ENCODE measurements at regions not wholly inside any gene's neighbourhood (a gene's known extent, or its start where the extent isn't known, plus 50 kb on each side); places are given as distances from the start of the nearest gene placed in this dataset.

DNA sequence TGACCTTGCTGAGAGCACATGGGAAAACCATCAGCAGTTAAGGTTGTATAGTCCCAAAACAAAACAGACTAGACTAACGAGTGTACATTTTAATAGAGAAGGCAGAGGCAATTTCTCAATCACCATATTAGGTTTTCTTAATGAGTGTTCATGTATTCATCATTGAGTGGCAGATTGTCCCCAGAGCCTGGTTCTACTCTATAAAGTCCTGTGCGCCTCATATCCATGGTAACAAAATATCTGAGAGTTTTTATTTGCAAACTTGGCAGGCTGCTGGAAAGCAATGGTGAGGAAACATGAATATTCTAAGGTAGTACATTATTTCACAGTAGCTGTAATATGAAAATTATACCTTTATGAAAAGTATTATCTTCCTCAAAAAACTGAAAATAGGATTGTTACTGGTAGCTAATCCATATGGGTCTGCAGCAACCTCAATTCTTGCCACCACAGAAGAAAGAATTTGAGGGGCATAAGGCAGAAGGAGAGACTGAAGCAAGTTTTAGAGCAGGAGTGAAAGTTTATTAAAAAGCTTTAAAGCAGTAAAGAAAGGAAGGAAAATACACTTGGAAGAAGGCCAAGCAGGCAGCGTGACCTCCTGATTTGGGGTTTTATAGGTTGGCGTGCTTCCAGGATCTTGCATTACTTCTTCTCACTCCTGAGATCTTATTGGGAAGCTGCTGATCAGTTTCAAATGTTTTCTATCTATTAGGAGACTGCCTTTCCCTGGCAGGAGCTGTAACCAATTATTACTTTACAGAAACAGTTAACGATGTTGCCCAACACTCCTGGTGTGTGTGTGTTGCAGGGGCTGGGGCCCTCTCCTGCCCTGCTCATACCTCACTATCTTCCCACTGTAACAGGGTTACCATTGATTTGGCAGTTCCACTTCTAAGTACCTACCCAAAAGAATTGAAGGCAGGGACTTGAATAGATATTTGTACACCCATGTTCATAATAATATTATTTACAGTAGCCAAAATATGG, 154.0 kb upstream of the NUDT4 start:
- WGBS, 2 donors: 35 to 38% methylated on average over 5 of the region's 5 CpGs
- no peaks in the 10 kb centered on the region for H3K27me3 ChIP-seq
- peaks cover 0 to 7% (median 4%) of the 10 kb centered on the region in 4 donors for H3K9me3 ChIP-seq
- DNase-seq (ENCODE audit: low spot score in 2 of 2): peak in 1 of 2 donors; percentile 20
- no peak overlapping the region for H3K4me3 ChIP-seq
- peaks cover 0 to 13% (median 0%) of the 10 kb centered on the region in 4 donors for H3K4me1 ChIP-seq
- H3K36me3 ChIP-seq: no peaks in the 10 kb centered on the region
- H3K27ac ChIP-seq: no peak overlapping the region
- TF ChIP-seq EP300 (IDR thresholded peaks at IDR 0.05) (no peak), POLR2A (IDR thresholded peaks at IDR 0.05) (no peak)
- TF ChIP-seq, protein P1, sequence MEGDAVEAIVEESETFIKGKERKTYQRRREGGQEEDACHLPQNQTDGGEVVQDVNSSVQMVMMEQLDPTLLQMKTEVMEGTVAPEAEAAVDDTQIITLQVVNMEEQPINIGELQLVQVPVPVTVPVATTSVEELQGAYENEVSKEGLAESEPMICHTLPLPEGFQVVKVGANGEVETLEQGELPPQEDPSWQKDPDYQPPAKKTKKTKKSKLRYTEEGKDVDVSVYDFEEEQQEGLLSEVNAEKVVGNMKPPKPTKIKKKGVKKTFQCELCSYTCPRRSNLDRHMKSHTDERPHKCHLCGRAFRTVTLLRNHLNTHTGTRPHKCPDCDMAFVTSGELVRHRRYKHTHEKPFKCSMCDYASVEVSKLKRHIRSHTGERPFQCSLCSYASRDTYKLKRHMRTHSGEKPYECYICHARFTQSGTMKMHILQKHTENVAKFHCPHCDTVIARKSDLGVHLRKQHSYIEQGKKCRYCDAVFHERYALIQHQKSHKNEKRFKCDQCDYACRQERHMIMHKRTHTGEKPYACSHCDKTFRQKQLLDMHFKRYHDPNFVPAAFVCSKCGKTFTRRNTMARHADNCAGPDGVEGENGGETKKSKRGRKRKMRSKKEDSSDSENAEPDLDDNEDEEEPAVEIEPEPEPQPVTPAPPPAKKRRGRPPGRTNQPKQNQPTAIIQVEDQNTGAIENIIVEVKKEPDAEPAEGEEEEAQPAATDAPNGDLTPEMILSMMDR (IDR thresholded peaks at IDR 0.05): no peak

DNA sequence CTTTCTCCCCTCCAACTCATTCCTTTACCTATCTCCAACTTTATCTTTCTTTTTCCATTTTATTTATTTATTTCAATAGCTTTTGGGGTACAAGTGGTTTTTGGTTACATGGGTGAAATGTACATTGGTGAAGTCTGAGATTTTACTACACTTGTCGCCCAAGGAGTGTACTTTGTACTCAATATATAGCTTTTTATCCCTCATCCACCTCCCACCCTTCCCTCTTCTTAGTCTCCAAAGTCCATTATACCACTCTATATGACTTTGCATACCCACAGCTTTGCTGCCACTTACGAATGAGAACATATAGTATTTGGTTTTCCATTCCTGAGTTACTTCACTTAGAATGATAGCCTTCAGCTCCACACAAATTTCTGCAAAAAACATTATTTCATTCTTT, 152.6 kb upstream of the NUDT4 start:
- no peak for DNase-seq (ENCODE audit: low spot score in 2 of 2)
- Histone ChIP-seq H3K27me3 (no peaks in the 10 kb centered on the region), H3K27ac (no peak overlapping the region), H3K36me3 (no peaks in the 10 kb centered on the region), H3K9me3 (peaks cover 0 to 7% (median 4%) of the 10 kb centered on the region in 4 donors), H3K4me1 (peaks cover 0 to 13% (median 0%) of the 10 kb centered on the region in 4 donors), H3K4me3 (no peak overlapping the region)
- WGBS, 2 donors: 94 to 99% methylated on average over 2 of the region's 2 CpGs
- TF ChIP-seq EP300 (IDR thresholded peaks at IDR 0.05) (no peak), POLR2A (IDR thresholded peaks at IDR 0.05) (no peak)
- TF ChIP-seq, protein P1 (IDR thresholded peaks at IDR 0.05): no peak

DNA sequence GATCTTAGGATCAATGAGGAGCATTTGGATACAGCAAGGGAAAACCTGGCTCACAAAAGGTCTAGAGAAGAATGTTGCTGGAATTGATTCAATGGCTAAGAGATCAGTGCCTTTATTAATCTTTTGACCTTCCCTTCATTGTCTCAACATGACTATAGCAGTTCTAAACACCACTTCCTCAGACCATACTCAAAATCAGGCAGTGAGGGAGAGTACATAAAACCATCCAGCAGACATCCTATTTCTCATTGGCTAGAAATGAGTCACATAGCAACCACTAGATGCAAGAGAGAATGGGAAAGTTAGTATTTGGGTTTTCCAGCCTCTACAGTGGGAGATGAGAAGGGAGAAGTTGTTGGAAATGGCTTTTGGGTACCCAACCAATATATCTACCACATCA, 151.4 kb upstream of the NUDT4 start:
- TF ChIP-seq, protein P1 (IDR thresholded peaks at IDR 0.05): no peak
- TF ChIP-seq EP300 (IDR thresholded peaks at IDR 0.05) (no peak), POLR2A (IDR thresholded peaks at IDR 0.05) (no peak)
- no peaks in the 10 kb centered on the region for H3K27me3 ChIP-seq
- no peaks in the 10 kb centered on the region for H3K36me3 ChIP-seq
- no peak overlapping the region for H3K27ac ChIP-seq
- no peak overlapping the region for H3K4me3 ChIP-seq
- peaks cover 0 to 13% (median 0%) of the 10 kb centered on the region in 4 donors for H3K4me1 ChIP-seq
- peaks cover 0 to 7% (median 4%) of the 10 kb centered on the region in 4 donors for H3K9me3 ChIP-seq
- no peak for DNase-seq (ENCODE audit: low spot score in 2 of 2)

DNA sequence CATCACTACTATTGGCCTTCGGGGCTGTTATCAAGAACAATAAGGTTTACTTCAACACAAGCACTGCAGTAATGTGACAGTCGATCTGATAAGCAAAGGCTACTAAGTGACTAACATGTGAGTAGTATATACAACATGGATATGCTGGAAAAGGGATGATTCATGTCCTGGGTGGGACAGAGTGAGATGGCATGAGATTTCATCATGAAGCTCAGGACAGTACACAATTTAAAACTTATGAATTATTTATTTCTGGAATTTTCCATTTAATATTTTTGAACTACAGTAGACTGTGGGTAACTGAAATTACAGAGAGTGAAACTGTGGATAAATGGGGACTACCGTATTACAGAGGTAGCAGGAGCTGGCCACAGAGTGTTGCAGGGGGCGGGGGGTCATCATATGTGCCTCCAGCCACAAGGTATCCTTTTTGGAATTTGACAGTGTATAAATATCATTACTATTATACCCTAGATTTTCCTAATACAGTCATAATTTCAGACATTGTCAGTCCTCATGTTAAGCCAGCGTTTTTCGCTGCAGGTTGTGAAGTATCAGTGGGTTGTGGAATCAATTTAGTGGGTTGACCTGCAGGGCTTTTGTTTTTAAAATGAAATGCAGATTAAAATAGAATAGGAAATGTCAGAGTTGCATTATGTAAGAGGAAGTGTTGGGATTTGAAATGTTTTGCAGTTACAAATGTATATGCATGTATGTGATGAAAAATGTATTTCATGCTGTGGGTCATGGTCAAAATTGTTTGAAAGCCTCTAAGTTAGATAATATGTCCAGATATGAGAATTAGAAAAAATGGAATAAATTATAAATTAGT, 148.0 kb upstream of the NUDT4 start:
- DNase-seq (ENCODE audit: low spot score in 2 of 2): no peak
- no peaks in the 10 kb centered on the region for H3K27me3 ChIP-seq
- H3K27ac ChIP-seq: no peak overlapping the region
- TF ChIP-seq, protein P1 (IDR thresholded peaks at IDR 0.05): no peak
- no peak for TF ChIP-seq POLR2A (IDR thresholded peaks at IDR 0.05)
- no peak for TF ChIP-seq EP300 (IDR thresholded peaks at IDR 0.05)
- H3K4me1 ChIP-seq: no peaks in the 10 kb centered on the region
- no peak overlapping the region for H3K4me3 ChIP-seq
- 76 to 86% methylated on average over 6 of the region's 6 CpGs for WGBS, 2 donors
- H3K36me3 ChIP-seq: no peaks in the 10 kb centered on the region
- H3K9me3 ChIP-seq: peaks cover 0 to 7% (median 0%) of the 10 kb centered on the region in 4 donors

Data from tibial nerve (tissue), 4 donors.